D721Med (cell line): ENCODE measurements at regions not wholly inside any gene's neighbourhood (a gene's known extent, or its start where the extent isn't known, plus 50 kb on each side); places are given as distances from the start of the nearest gene placed in this dataset.

Experiments used
- DNase-seq: peaks from one replicate; pipeline ENCODE4 v3.0.0; 2011; ENCODE audit warnings: low spot score; ENCODE audit not compliant: insufficient read length
- FAIRE-seq: peaks from 2 replicates; lab custom pipeline; 2011; peaks lifted over from hg19 to GRCh38; lab: Jason Lieb, UNC
- CTCF ChIP-seq: IDR thresholded peaks from 2 replicates; pipeline ENCODE4 v1.5.1; 2012; ENCODE audit warnings: mild to moderate bottlenecking, control low read depth; ENCODE audit not compliant: insufficient read depth; ENCODE audit errors: missing control alignments

DNA sequence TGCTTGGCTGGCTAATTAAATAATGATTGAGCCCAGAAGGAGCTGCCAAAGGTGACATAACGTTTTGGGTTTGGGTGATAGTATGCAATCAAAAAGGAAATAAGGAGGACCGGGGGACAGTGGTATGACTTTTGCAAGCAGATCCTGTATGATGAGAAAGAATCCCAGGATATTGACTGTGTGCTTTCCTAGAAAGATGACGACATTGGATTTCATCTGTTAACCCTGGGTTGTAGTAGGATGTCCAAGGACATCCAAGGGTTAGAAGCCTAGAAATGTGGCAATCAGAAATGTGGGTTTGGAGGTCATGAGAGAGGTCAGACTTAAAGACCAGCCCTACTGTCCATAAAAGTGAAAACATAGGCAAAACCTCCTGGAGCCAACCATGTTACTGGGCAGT lies 50.3 kb upstream of the HMHB1 start:
- no peak for FAIRE-seq
- no peak for TF ChIP-seq CTCF
- no peak for DNase-seq

GRCh38 chr5:143760755-143761154 lies 51.2 kb upstream of the HMHB1 start:
- FAIRE-seq (no peak), DNase-seq (no peak)
- no peak for TF ChIP-seq CTCF

DNA sequence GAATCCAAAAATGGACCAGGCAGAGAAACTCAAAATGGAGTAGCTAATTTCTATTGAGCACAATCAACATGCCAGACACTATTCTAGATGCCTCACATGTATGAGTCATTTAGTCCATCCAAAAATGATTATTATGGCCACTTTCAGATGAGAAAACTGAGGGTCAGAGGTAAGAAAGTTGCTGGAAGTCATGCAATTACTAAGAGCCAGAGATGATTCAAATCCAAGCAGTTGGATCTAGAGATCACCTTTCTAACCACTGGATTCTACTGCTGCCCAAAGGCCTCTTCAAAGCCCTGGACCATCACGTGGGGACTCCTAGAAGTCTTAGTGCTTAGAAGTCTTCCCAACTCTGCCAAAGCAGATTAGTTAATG lies 51.8 kb upstream of the HMHB1 start:
- no peak for FAIRE-seq
- no peak for DNase-seq
- TF ChIP-seq CTCF: no peak

DNA sequence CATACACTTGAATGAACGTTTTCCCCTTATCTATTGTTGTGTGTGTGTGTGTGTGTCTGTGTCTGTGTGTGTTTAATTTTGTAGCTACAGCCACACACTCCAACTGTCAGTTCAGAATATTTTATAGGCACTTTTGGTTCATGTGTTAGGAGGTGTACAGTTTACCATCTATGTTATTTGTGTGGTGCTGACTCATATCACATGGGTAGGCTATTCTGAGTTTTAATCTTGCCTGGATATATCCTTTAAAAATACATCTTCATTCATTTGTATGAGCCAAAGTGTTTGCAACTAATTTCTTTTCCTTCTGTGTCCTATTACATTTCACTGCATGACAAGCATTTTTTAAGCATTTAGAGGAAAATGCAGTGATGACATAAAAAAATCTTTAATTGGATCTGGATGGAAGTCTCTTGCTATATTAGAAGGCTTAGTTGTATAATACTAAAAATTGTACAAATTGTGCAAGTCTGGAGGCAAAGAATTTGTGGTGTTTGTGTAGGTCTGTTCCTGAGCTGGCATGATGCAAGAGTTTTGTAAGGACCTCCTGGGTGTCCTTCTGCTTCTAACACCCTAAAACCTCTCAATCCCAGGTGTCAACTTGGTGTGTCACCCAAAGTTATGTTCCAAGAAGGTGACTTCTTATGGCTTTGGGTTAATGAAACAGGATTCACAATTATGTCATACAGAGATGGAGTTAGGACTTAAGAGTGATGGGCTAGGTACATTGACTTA lies 52.4 kb upstream of the HMHB1 start:
- FAIRE-seq (no peak), DNase-seq (no peak)

GRCh38 chr5:143758750-143759149 lies 53.2 kb upstream of the HMHB1 start:
- no peak for DNase-seq
- no peak for FAIRE-seq
- TF ChIP-seq CTCF: no peak

More for the DNA sequence above, 52.4 kb upstream of the HMHB1 start:
- no peak for TF ChIP-seq CTCF

GRCh38 chr5:143758015-143758414 lies 53.9 kb upstream of the HMHB1 start:
- DNase-seq (no peak), FAIRE-seq (no peak)
- TF ChIP-seq CTCF: no peak

DNA sequence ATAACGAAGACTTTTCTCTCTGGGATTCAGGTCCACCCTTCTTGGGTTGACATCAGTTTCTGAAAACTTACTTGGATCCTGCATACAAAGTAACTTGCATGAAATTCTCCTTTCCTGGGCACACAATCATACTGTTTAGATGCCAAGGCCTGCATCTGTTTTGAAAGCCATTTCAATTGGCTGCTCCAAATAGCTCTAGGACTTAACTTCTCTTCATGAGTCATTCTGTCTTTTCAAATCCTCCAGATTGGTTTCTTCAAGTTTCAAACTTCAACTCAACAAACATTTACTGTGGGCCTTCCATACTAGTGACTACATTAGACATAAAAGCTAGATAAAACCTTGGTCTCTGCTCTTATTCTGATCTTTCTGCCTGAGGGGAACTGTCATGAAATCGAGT lies 54.8 kb upstream of the HMHB1 start:
- TF ChIP-seq CTCF: no peak
- no peak for DNase-seq
- FAIRE-seq: no peak
